NOMO-1 treated with dmso at 0.1 percent for 144 hours (cell line): ENCODE measurements at regions not wholly inside any gene's neighbourhood (a gene's known extent, or its start where the extent isn't known, plus 50 kb on each side); places are given as distances from the start of the nearest gene placed in this dataset.

Source experiments
- DNase-seq: peaks from one replicate; lab custom pipeline; 2025; ENCODE audit not compliant: unreplicated experiment; lab: John Stamatoyannopoulos, UW

GRCh38 chr12:91422811-91423692 lies 240.4 kb upstream of the DCN start:
- no peak for DNase-seq

GRCh38 chr12:91422127-91422526 lies 239.5 kb upstream of the DCN start:
- no peak for DNase-seq

- DNase-seq = no peak
Observed at GRCh38 chr12:91419809-91420208, 237.2 kb upstream of the DCN start.

GRCh38 chr12:91418221-91419090 lies 235.8 kb upstream of the DCN start:
- DNase-seq = no peak

- DNase-seq = no peak
Observed at GRCh38 chr12:91417650-91418049, 235.0 kb upstream of the DCN start.

- DNase-seq = no peak
Observed at GRCh38 chr12:91414636-91415035, 232.0 kb upstream of the DCN start.

GRCh38 chr12:91413581-91414546 lies 231.2 kb upstream of the DCN start:
- DNase-seq = no peak

- no peak for DNase-seq
Observed at GRCh38 chr12:91406920-91407341, 224.3 kb upstream of the DCN start.

GRCh38 chr12:91404441-91404840 lies 221.8 kb upstream of the DCN start:
- DNase-seq = no peak

GRCh38 chr12:91401190-91401589 lies 218.6 kb upstream of the DCN start:
- DNase-seq = no peak

GRCh38 chr12:91400271-91400670 lies 217.7 kb upstream of the DCN start:
- no peak for DNase-seq

GRCh38 chr12:91397866-91398532 lies 215.4 kb upstream of the DCN start:
- DNase-seq = no peak

- no peak for DNase-seq
Observed at GRCh38 chr12:91396293-91396692, 213.7 kb upstream of the DCN start.

- DNase-seq = no peak
Observed at GRCh38 chr12:91395628-91396135, 213.1 kb upstream of the DCN start.

- no peak for DNase-seq
Observed at GRCh38 chr12:91394903-91395302, 212.3 kb upstream of the DCN start.

- DNase-seq = no peak
Observed at GRCh38 chr12:91388573-91388972, 206.0 kb upstream of the DCN start.

GRCh38 chr12:91387461-91388134 lies 205.0 kb upstream of the DCN start:
- no peak for DNase-seq

GRCh38 chr12:91384806-91385205 lies 202.2 kb upstream of the DCN start:
- DNase-seq = no peak

- no peak for DNase-seq
Observed at GRCh38 chr12:91384366-91384765, 201.7 kb upstream of the DCN start.

GRCh38 chr12:91383099-91383498 lies 200.5 kb upstream of the DCN start:
- no peak for DNase-seq
